IPS DF 6.9 (cell line): ENCODE measurements at regions not wholly inside any gene's neighbourhood (a gene's known extent, or its start where the extent isn't known, plus 50 kb on each side); places are given as distances from the start of the nearest gene placed in this dataset.
"Not testable (repeated sequence)": the region's sequence is repeated elsewhere in the genome, so short reads cannot be mapped to it uniquely, and the experiment has no call there.

Source experiments
- DNase-seq: peaks from one replicate; pipeline ENCODE4 v3.0.0-alpha.2; 2013; ENCODE audit warnings: low read depth, low spot score
- H3K27ac ChIP-seq: one replicate; pipeline ENCODE4 v1.5.1; 2013; ENCODE audit warnings: low read length, control low read depth
- H3K27me3 ChIP-seq: 2 replicates; pipeline ENCODE4 v1.6.1; 2013; ENCODE audit warnings: mild to moderate bottlenecking, low read length; ENCODE audit not compliant: control insufficient read depth, insufficient read depth
- H3K36me3 ChIP-seq: 2 replicates; pipeline ENCODE4 v1.6.1; 2013; ENCODE audit warnings: low read length; ENCODE audit not compliant: control insufficient read depth, insufficient read depth
- H3K4me1 ChIP-seq: 2 replicates; pipeline ENCODE4 v1.6.1; 2013; ENCODE audit warnings: low read length; ENCODE audit not compliant: control insufficient read depth, insufficient read depth
- H3K4me3 ChIP-seq: 2 replicates; pipeline ENCODE4 v1.5.1; 2013; ENCODE audit warnings: mild to moderate bottlenecking, low read length
- H3K9me3 ChIP-seq: 2 replicates; pipeline ENCODE4 v1.6.1; 2013; ENCODE audit warnings: low read length, inconsistent platforms; ENCODE audit not compliant: control insufficient read depth, insufficient read depth
- WGBS: extraction: QIAGEN DNeasy Blood & Tissue Kit; methylation state at CpG from one replicate; pipeline ENCODE4 v1.1.7; 2013; ENCODE audit warnings: mixed read lengths, missing lambda C conversion rate; ENCODE audit not compliant: insufficient read length, insufficient coverage; 5-methylcytosine and 5-hydroxymethylcytosine counted together

GRCh38 chr21:14027235-14027869 lies 183.4 kb downstream of the LIPI start:
- not testable (repeated sequence) for H3K9me3 ChIP-seq, H3K27ac ChIP-seq, H3K27me3 ChIP-seq, H3K4me1 ChIP-seq, H3K36me3 ChIP-seq
- DNase-seq, result peak; percentile 58
- peak overlapping the region; percentile 84; the same call in 1 of the 2 replicates for H3K4me3 ChIP-seq
- no CpG with 5 or more reads among the region's 37 CpGs for WGBS

- H3K4me1 ChIP-seq, H3K9me3 ChIP-seq, H3K36me3 ChIP-seq, H3K27me3 ChIP-seq, H3K27ac ChIP-seq, H3K4me3 ChIP-seq, DNase-seq: not testable (repeated sequence)
- WGBS, result no CpG with 5 or more reads among the region's 2 CpGs
Measured at GRCh38 chr21:14020108-14020507, 190.6 kb downstream of the LIPI start.

GRCh38 chr21:14015841-14016240 lies 194.9 kb downstream of the LIPI start:
- H3K27me3 ChIP-seq, DNase-seq, H3K36me3 ChIP-seq, H3K4me1 ChIP-seq, H3K4me3 ChIP-seq, H3K27ac ChIP-seq, H3K9me3 ChIP-seq: not testable (repeated sequence)
- WGBS, result no CpG with 5 or more reads among the region's 7 CpGs

GRCh38 chr21:14013623-14014498 lies 196.9 kb downstream of the LIPI start:
- not testable (repeated sequence) for H3K27ac ChIP-seq, H3K9me3 ChIP-seq, H3K4me3 ChIP-seq, H3K27me3 ChIP-seq, H3K36me3 ChIP-seq, H3K4me1 ChIP-seq, DNase-seq
- no CpG with 5 or more reads among the region's 18 CpGs for WGBS

GRCh38 chr21:14013056-14013603 lies 197.6 kb downstream of the LIPI start:
- WGBS, result no CpG with 5 or more reads among the region's 10 CpGs
- Histone ChIP-seq H3K9me3 (peaks cover 1% of the 10 kb centered on the region; the same call in 1 of the 2 replicates), H3K36me3 (no peaks in the 10 kb centered on the region), H3K27me3 (no peaks in the 10 kb centered on the region), H3K27ac (no peak overlapping the region), H3K4me3 (no peak overlapping the region), H3K4me1 (no peaks in the 10 kb centered on the region; the same call in 1 of the 2 replicates)
- DNase-seq, result no peak

GRCh38 chr21:14012409-14012808 lies 198.3 kb downstream of the LIPI start:
- Histone ChIP-seq H3K9me3 (peaks cover 1% of the 10 kb centered on the region; the same call in 1 of the 2 replicates), H3K36me3 (no peaks in the 10 kb centered on the region), H3K4me3 (no peak overlapping the region), H3K27ac (no peak overlapping the region), H3K4me1 (no peaks in the 10 kb centered on the region; the same call in 1 of the 2 replicates), H3K27me3 (no peaks in the 10 kb centered on the region)
- WGBS, result no CpG with 5 or more reads among the region's 9 CpGs
- DNase-seq, result no peak

GRCh38 chr21:14011751-14012150 lies 199.0 kb downstream of the LIPI start:
- not testable (repeated sequence) for H3K27ac ChIP-seq, H3K36me3 ChIP-seq, H3K4me1 ChIP-seq, H3K27me3 ChIP-seq, H3K9me3 ChIP-seq, H3K4me3 ChIP-seq, DNase-seq
- WGBS, result no CpG with 5 or more reads among the region's 17 CpGs

- not testable (repeated sequence) for H3K27me3 ChIP-seq, H3K27ac ChIP-seq, H3K9me3 ChIP-seq, H3K36me3 ChIP-seq, H3K4me3 ChIP-seq, DNase-seq, H3K4me1 ChIP-seq
- WGBS, result no CpG with 5 or more reads among the region's 24 CpGs
Measured at GRCh38 chr21:14011149-14011548, 199.6 kb downstream of the LIPI start.

- Histone ChIP-seq H3K4me1 (no peaks in the 10 kb centered on the region; the same call in 1 of the 2 replicates), H3K27ac (no peak overlapping the region), H3K27me3 (no peaks in the 10 kb centered on the region), H3K9me3 (peaks cover 1% of the 10 kb centered on the region; the same call in 1 of the 2 replicates), H3K36me3 (no peaks in the 10 kb centered on the region), H3K4me3 (no peak overlapping the region)
- no CpG with 5 or more reads among the region's 8 CpGs for WGBS
- no peak for DNase-seq
Measured at GRCh38 chr21:14010729-14011128, 200.0 kb downstream of the LIPI start.

GRCh38 chr21:14009990-14010389 lies 200.8 kb downstream of the LIPI start:
- WGBS, result no CpG with 5 or more reads among the region's 6 CpGs
- H3K27me3 ChIP-seq, H3K9me3 ChIP-seq, DNase-seq, H3K4me1 ChIP-seq, H3K27ac ChIP-seq, H3K4me3 ChIP-seq, H3K36me3 ChIP-seq: not testable (repeated sequence)
